Natural killer cell (primary cell): ENCODE measurements at regions not wholly inside any gene's neighbourhood (a gene's known extent, or its start where the extent isn't known, plus 50 kb on each side); places are given as distances from the start of the nearest gene placed in this dataset.

ENCODE experiments used
- ATAC-seq, 3 donors: fragments of 150-1000 bp in 2 of 3; fragments of 200-7000 bp in 1 of 3; cut with Tn5 transposase; 1 replicate in 1 of 3; 2 replicates in 2 of 3; pipeline ENCODE4 v1.10.0; 2021; ENCODE audit warnings: mild to moderate bottlenecking in 2 of 3, moderate library complexity in 2 of 3
- DNase-seq, 2 donors: peaks; one replicate each; pipeline versions ENCODE4 v3.0.0 to v3.0.0-alpha.2; 2013 to 2021; ENCODE audit warnings: mixed read lengths in 1 of 2
- H3K27ac ChIP-seq: one replicate; pipeline ENCODE4 v1.5.1; 2013; ENCODE audit warnings: mild to moderate bottlenecking, low read length
- H3K27me3 ChIP-seq: one replicate; pipeline ENCODE4 v1.6.1; 2013; ENCODE audit warnings: low read length; ENCODE audit not compliant: control insufficient read depth, insufficient read depth
- H3K36me3 ChIP-seq: one replicate; pipeline ENCODE4 v1.6.1; 2013; ENCODE audit warnings: low read length; ENCODE audit not compliant: control insufficient read depth, insufficient read depth
- H3K4me1 ChIP-seq: one replicate; pipeline ENCODE4 v1.6.1; 2013; ENCODE audit warnings: low read length; ENCODE audit not compliant: control insufficient read depth, insufficient read depth
- H3K4me3 ChIP-seq: one replicate; pipeline ENCODE4 v1.5.1; 2013; ENCODE audit warnings: low read length
- H3K9me3 ChIP-seq: one replicate; pipeline ENCODE4 v1.6.1; 2013; ENCODE audit warnings: low read length; ENCODE audit not compliant: control insufficient read depth, insufficient read depth
- H3K27ac Mint-ChIP-seq, 2 donors: one replicate each; pipeline ENCODE4 v1.8.0; 2022; ENCODE audit warnings: mild to moderate bottlenecking in 2 of 2, mixed read lengths in 2 of 2, moderate library complexity in 1 of 2
- H3K27me3 Mint-ChIP-seq, 2 donors: one replicate each; pipeline ENCODE4 v1.8.0; 2022; ENCODE audit warnings: low read depth in 2 of 2, mixed read lengths in 2 of 2
- H3K36me3 Mint-ChIP-seq: one replicate; pipeline ENCODE4 v1.8.0; 2022; ENCODE audit warnings: mixed read lengths
- H3K4me1 Mint-ChIP-seq, 2 donors: one replicate each; pipeline ENCODE4 v1.8.0; 2022; ENCODE audit warnings: mixed read lengths in 2 of 2
- H3K4me3 Mint-ChIP-seq: one replicate; pipeline ENCODE4 v1.8.0; 2022; ENCODE audit warnings: mild to moderate bottlenecking, moderate library complexity, mixed read lengths
- H3K9me3 Mint-ChIP-seq, 2 donors: one replicate each; pipeline ENCODE4 v1.8.0; 2022; ENCODE audit warnings: mixed read lengths in 2 of 2
- CTCF ChIP-seq: fragments of 200-600 bp; IDR thresholded peaks from one replicate; pipeline ENCODE4 v1.8.0; 2022; ENCODE audit warnings: antibody characterized with exemption
- WGBS: methylation state at CpG from one replicate; pipeline ENCODE4 v1.1.7; 2013; ENCODE audit warnings: missing lambda C conversion rate; ENCODE audit not compliant: insufficient coverage; 5-methylcytosine and 5-hydroxymethylcytosine counted together
- intact Hi-C: fragments of 100-400 bp; cut with micrococcal nuclease; formaldehyde crosslinking; loops from one replicate; pipeline ENCODE4 v1.14.2; 2022

GRCh38 chr13:63396746-63397145 is 1981.1 kb upstream of the PCDH20 start:
- intact Hi-C loops: no loop called here
- no peak overlapping the region for H3K4me3 ChIP-seq
- Mint-ChIP-seq H3K4me3 (no peak overlapping the region), H3K9me3 (peaks cover 5 to 9% of the 10 kb centered on the region in 2 donors), H3K27me3 (no peaks in the 10 kb centered on the region), H3K36me3 (peaks cover 8% of the 10 kb centered on the region), H3K4me1 (no peaks in the 10 kb centered on the region), H3K27ac (no peak overlapping the region)
- TF ChIP-seq CTCF: no peak
- H3K9me3 ChIP-seq: peaks cover 4% of the 10 kb centered on the region
- no peak overlapping the region for H3K27ac ChIP-seq
- no peaks in the 10 kb centered on the region for H3K27me3 ChIP-seq
- ATAC-seq: no peak
- WGBS: 82% methylated on average over 9 of the region's 9 CpGs
- H3K4me1 ChIP-seq: no peaks in the 10 kb centered on the region
- no peaks in the 10 kb centered on the region for H3K36me3 ChIP-seq
- DNase-seq: no peak

GRCh38 chr13:63393112-63393511 is 1977.5 kb upstream of the PCDH20 start:
- Histone ChIP-seq H3K4me1 (no peaks in the 10 kb centered on the region), H3K9me3 (no peaks in the 10 kb centered on the region), H3K27ac (no peak overlapping the region), H3K36me3 (no peaks in the 10 kb centered on the region), H3K4me3 (no peak overlapping the region), H3K27me3 (no peaks in the 10 kb centered on the region)
- DNase-seq (no peak), ATAC-seq (no peak)
- Mint-ChIP-seq H3K4me3 (no peak overlapping the region), H3K27ac (no peak overlapping the region), H3K27me3 (no peaks in the 10 kb centered on the region), H3K36me3 (no peaks in the 10 kb centered on the region), H3K9me3 (peaks cover 6 to 11% of the 10 kb centered on the region in 2 donors), H3K4me1 (no peaks in the 10 kb centered on the region)
- 68% methylated on average over 3 of the region's 3 CpGs for WGBS
- intact Hi-C loops: no loop called here
- TF ChIP-seq CTCF: no peak

GRCh38 chr13:63389756-63390155 is 1974.1 kb upstream of the PCDH20 start:
- H3K27me3 ChIP-seq: no peaks in the 10 kb centered on the region
- H3K36me3 ChIP-seq: no peaks in the 10 kb centered on the region
- no peak for ATAC-seq
- H3K4me3 ChIP-seq: no peak overlapping the region
- TF ChIP-seq CTCF: no peak
- H3K27ac Mint-ChIP-seq: no peak overlapping the region
- intact Hi-C loops: no loop called here
- DNase-seq: no peak
- no peaks in the 10 kb centered on the region for H3K27me3 Mint-ChIP-seq
- no peak overlapping the region for H3K27ac ChIP-seq
- peaks cover 9 to 14% of the 10 kb centered on the region in 2 donors for H3K9me3 Mint-ChIP-seq
- 89% methylated on average over 1 of the region's 1 CpG for WGBS
- H3K4me3 Mint-ChIP-seq: no peak overlapping the region
- H3K4me1 ChIP-seq: no peaks in the 10 kb centered on the region
- no peaks in the 10 kb centered on the region for H3K36me3 Mint-ChIP-seq
- no peaks in the 10 kb centered on the region for H3K4me1 Mint-ChIP-seq
- H3K9me3 ChIP-seq: no peaks in the 10 kb centered on the region

GRCh38 chr13:63381078-63381859 is 1965.6 kb upstream of the PCDH20 start:
- no peak overlapping the region for H3K27ac Mint-ChIP-seq
- H3K9me3 Mint-ChIP-seq: peaks cover 19 to 32% of the 10 kb centered on the region in 2 donors
- ATAC-seq: no peak

More at GRCh38 chr13:63381078-63381859, 1965.6 kb upstream of the PCDH20 start:
- Histone ChIP-seq H3K9me3 (peaks cover 6% of the 10 kb centered on the region), H3K36me3 (no peaks in the 10 kb centered on the region), H3K4me1 (no peaks in the 10 kb centered on the region), H3K27ac (no peak overlapping the region), H3K27me3 (no peaks in the 10 kb centered on the region), H3K4me3 (no peak overlapping the region)
- Mint-ChIP-seq H3K36me3 (peaks cover 25% of the 10 kb centered on the region), H3K4me3 (no peak overlapping the region), H3K27me3 (no peaks in the 10 kb centered on the region), H3K4me1 (no peaks in the 10 kb centered on the region)
- intact Hi-C loops: no loop called here
- WGBS: 75% methylated on average over 1 of the region's 2 CpGs
- no peak for DNase-seq
- no peak for TF ChIP-seq CTCF
